Cerebellar nuclear complex (tissue), 1 donor: ENCODE measurements at regions not wholly inside any gene's neighbourhood (a gene's known extent, or its start where the extent isn't known, plus 50 kb on each side); places are given as distances from the start of the nearest gene placed in this dataset.

Experiments
- DNase-seq, 2 experiments: peaks; one replicate each; lab custom pipeline; 2025; lab: John Stamatoyannopoulos, UW

GRCh38 chr19:5235458-5236219 is 105.0 kb downstream of the PTPRS start:
- no peak for DNase-seq

GRCh38 chr19:5234412-5234811 is 106.2 kb downstream of the PTPRS start:
- DNase-seq, result no peak

GRCh38 chr19:5232798-5233505 is 107.7 kb downstream of the PTPRS start:
- no peak for DNase-seq

- DNase-seq, result no peak
These were observed 108.5 kb downstream of the PTPRS start for GRCh38 chr19:5231857-5232678.

- DNase-seq, result no peak
These were observed 109.7 kb downstream of the PTPRS start for GRCh38 chr19:5230730-5231555.

GRCh38 chr19:5229778-5230335 is 110.8 kb downstream of the PTPRS start:
- DNase-seq, result no peak

- no peak for DNase-seq
These were observed 111.5 kb downstream of the PTPRS start for GRCh38 chr19:5228932-5229777.

- DNase-seq, result no peak
These were observed 112.1 kb downstream of the PTPRS start for GRCh38 chr19:5228490-5228889.

- DNase-seq, result no peak
These were observed 114.9 kb downstream of the PTPRS start for GRCh38 chr19:5225486-5226345.

- no peak for DNase-seq
These were observed 116.1 kb downstream of the PTPRS start for GRCh38 chr19:5224480-5224879.

GRCh38 chr19:5222821-5223321 is 117.7 kb downstream of the PTPRS start:
- DNase-seq, result no peak

GRCh38 chr19:5222178-5222577 is 118.4 kb downstream of the PTPRS start:
- no peak for DNase-seq

GRCh38 chr19:5220866-5221265 is 119.7 kb downstream of the PTPRS start:
- DNase-seq, result no peak

GRCh38 chr19:5220361-5220760 is 120.3 kb downstream of the PTPRS start:
- no peak for DNase-seq

- DNase-seq, result no peak
These were observed 120.9 kb downstream of the PTPRS start for GRCh38 chr19:5219551-5220304.

GRCh38 chr19:5218963-5219530 is 121.6 kb downstream of the PTPRS start:
- no peak for DNase-seq

- DNase-seq, result no peak
These were observed 122.3 kb downstream of the PTPRS start for GRCh38 chr19:5218255-5218855.

- no peak for DNase-seq
These were observed 123.4 kb downstream of the PTPRS start for GRCh38 chr19:5217171-5217570.
